ENCODE measurements at regions not wholly inside any gene's neighbourhood (a gene's known extent, or its start where the extent isn't known, plus 50 kb on each side); places are given as distances from the start of the nearest gene placed in this dataset.

- TF ChIP-seq CTCF (IDR thresholded peaks at IDR 0.05; ENCODE audit: insufficient read depth, low read length): no peak
- no peak for TF ChIP-seq POLR2AphosphoS5 (IDR thresholded peaks at IDR 0.05; ENCODE audit: low read depth)
- no peak for TF ChIP-seq REST (IDR thresholded peaks at IDR 0.05; ENCODE audit: insufficient replicate concordance, low read depth)
- no peak for TF ChIP-seq GABPA (IDR thresholded peaks at IDR 0.05; ENCODE audit: low read depth)
- TF ChIP-seq SPI1 (IDR thresholded peaks at IDR 0.05; ENCODE audit: borderline replicate concordance, low read depth): no peak
These were observed 219.2 kb upstream of the RGPD4 start for GRCh38 chr2:107607473-107607872.

Data from HL-60 (cell line).